ENCODE measurements at regions not wholly inside any gene's neighbourhood (a gene's known extent, or its start where the extent isn't known, plus 50 kb on each side); places are given as distances from the start of the nearest gene placed in this dataset.

DNA sequence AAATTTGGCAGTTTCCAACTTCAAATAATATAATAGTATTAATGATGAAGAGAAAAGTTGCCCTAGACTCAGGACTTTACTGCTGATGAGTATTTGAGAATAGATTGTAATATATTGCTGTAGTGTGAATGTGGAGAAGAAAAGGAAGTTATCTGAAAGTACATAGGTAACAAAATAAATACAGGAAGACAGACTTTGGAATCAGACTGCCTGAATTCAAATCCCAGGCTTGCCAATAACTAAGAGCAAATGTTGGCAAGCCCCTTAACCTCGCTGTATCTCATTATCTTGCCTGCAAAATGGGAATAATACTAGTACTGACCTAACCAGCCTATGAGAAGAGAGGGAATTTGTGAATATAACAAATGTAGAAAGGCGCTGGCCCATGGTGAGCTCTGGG lies 765.2 kb upstream of the ID2 start:
- DNase-seq (ENCODE audit: low spot score) (no peak), ATAC-seq (ENCODE audit: insufficient number of reproducible peaks, low FRiP score, low read depth) (no peak)
- no peak overlapping the region for H3K27ac ChIP-seq
- H3K4me3 ChIP-seq: no peak overlapping the region
- no peaks in the 10 kb centered on the region for H3K4me1 ChIP-seq (ENCODE audit: control insufficient read depth in 1 of 2, low read depth in 2 of 2)
- no peaks in the 10 kb centered on the region for H3K36me3 ChIP-seq
- TF ChIP-seq, protein P1, sequence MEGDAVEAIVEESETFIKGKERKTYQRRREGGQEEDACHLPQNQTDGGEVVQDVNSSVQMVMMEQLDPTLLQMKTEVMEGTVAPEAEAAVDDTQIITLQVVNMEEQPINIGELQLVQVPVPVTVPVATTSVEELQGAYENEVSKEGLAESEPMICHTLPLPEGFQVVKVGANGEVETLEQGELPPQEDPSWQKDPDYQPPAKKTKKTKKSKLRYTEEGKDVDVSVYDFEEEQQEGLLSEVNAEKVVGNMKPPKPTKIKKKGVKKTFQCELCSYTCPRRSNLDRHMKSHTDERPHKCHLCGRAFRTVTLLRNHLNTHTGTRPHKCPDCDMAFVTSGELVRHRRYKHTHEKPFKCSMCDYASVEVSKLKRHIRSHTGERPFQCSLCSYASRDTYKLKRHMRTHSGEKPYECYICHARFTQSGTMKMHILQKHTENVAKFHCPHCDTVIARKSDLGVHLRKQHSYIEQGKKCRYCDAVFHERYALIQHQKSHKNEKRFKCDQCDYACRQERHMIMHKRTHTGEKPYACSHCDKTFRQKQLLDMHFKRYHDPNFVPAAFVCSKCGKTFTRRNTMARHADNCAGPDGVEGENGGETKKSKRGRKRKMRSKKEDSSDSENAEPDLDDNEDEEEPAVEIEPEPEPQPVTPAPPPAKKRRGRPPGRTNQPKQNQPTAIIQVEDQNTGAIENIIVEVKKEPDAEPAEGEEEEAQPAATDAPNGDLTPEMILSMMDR (IDR thresholded peaks at IDR 0.05): no peak
- H3K27me3 ChIP-seq (replicated peaks; ENCODE audit: insufficient read depth): no peaks in the 10 kb centered on the region
- H3K9me3 ChIP-seq: no peaks in the 10 kb centered on the region

DNA sequence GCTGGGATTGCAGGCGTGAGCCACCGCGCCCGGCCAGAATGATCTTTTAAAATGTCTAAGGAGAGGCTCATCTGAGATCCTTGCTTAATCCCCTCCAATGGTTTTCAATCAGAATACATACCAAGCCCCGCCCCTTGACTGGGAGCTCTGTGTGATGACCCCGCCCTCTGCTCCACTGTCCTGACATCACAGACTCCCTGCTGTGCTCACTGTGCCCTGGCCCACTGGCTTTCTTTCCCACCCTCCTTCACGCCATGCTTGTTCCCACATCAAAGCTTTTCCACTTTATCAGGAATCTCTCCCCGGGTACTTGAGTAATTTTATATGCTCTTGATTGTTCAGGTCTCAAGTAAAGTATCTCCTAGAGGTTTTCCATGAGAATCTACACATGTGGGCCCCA lies 762.3 kb upstream of the ID2 start:
- no peak overlapping the region for H3K4me3 ChIP-seq
- no peaks in the 10 kb centered on the region for H3K4me1 ChIP-seq (ENCODE audit: control insufficient read depth in 1 of 2, low read depth in 2 of 2)
- no peak overlapping the region for H3K27ac ChIP-seq
- DNase-seq (ENCODE audit: low spot score) (no peak), ATAC-seq (ENCODE audit: insufficient number of reproducible peaks, low FRiP score, low read depth) (no peak)
- H3K36me3 ChIP-seq: no peaks in the 10 kb centered on the region
- TF ChIP-seq, protein P1 (IDR thresholded peaks at IDR 0.05): no peak
- no peaks in the 10 kb centered on the region for H3K27me3 ChIP-seq (replicated peaks; ENCODE audit: insufficient read depth)
- no peaks in the 10 kb centered on the region for H3K9me3 ChIP-seq

DNA sequence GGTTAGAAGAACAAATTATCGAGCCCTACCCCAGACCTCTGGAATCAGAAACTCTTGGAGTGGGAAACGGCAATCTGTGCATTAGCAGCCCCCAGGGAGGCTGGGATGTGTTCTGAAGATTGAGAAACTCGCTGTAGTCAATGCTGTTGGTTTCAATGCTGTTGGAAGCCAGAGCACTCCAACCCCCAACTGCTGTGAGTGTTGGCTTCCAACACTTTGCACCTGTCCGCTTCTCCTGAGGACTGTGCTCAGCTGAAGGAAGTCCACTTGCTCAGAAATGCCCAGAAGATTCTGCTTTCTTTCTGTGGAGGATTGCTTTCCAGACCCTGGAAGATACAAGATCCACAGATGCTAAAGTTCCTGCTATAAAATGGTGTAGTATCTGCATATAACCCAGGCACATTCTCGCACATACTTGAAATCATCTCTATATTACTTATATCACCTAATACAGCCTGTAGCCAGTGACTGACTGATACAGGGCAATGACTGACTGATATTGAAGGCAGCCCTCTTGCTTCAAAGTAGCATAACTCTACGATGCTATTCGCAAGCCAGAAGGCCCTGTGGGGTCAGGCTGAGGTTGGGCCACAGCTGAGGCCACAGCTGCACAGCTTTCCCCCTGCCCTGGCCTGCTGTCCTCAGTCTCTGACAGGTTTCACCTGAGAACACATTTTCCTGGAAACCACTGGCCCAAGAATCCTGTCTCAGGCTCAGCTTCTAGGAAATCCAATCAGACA lies 757.7 kb upstream of the ID2 start:
- H3K4me1 ChIP-seq (ENCODE audit: control insufficient read depth in 1 of 2, low read depth in 2 of 2): no peaks in the 10 kb centered on the region
- H3K36me3 ChIP-seq: no peaks in the 10 kb centered on the region
- TF ChIP-seq, protein P1 (IDR thresholded peaks at IDR 0.05): no peak
- H3K9me3 ChIP-seq: no peaks in the 10 kb centered on the region
- ATAC-seq (ENCODE audit: insufficient number of reproducible peaks, low FRiP score, low read depth) (no peak), DNase-seq (ENCODE audit: low spot score) (no peak)
- H3K27me3 ChIP-seq (replicated peaks; ENCODE audit: insufficient read depth): no peaks in the 10 kb centered on the region
- no peak overlapping the region for H3K4me3 ChIP-seq
- H3K27ac ChIP-seq: no peak overlapping the region

DNA sequence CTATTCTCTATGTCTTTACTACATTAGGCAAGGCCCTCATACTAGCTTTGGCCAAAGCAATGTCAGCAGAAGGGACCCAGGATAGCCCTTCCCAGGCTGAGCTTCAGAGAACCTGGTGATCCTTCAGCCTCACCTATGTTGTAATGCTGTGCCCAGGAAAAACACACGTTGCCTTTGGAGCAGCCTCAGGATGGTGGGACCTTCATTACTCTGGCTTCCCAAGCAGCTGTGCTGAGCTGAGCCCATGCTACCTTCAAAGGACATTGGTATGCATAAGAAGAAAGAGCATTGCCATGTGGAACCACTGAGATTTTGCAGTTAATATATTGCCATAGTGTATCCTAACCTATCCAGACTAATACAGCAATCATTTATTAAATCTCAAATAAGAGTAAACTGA lies 756.4 kb upstream of the ID2 start:
- H3K9me3 ChIP-seq: no peaks in the 10 kb centered on the region
- H3K4me3 ChIP-seq: no peak overlapping the region
- no peaks in the 10 kb centered on the region for H3K27me3 ChIP-seq (replicated peaks; ENCODE audit: insufficient read depth)
- TF ChIP-seq, protein P1 (IDR thresholded peaks at IDR 0.05): no peak
- H3K36me3 ChIP-seq: no peaks in the 10 kb centered on the region
- no peak for ATAC-seq (ENCODE audit: insufficient number of reproducible peaks, low FRiP score, low read depth)
- H3K27ac ChIP-seq: no peak overlapping the region
- H3K4me1 ChIP-seq (ENCODE audit: control insufficient read depth in 1 of 2, low read depth in 2 of 2): no peaks in the 10 kb centered on the region
- DNase-seq (ENCODE audit: low spot score): no peak

DNA sequence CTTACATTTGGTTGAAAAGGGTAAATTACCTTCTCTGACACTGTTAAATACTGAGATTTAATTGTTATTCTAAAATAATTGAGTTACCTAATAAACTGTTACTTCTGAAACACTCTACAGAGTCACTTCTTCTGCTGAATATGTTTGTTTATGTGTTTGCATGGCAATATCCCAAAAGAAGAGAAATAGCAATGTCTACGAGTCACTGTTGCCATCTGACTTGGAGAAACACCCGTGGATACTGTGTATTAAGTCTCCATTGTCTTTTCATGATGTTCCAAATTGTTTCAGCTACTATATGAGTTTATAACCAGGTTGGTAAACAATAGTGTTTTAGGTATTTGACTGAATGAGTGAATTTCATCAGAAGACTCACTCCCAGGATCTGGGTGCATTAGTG lies 754.2 kb upstream of the ID2 start:
- H3K36me3 ChIP-seq: no peaks in the 10 kb centered on the region
- no peaks in the 10 kb centered on the region for H3K9me3 ChIP-seq
- no peak for DNase-seq (ENCODE audit: low spot score)
- no peak for ATAC-seq (ENCODE audit: insufficient number of reproducible peaks, low FRiP score, low read depth)
- TF ChIP-seq, protein P1 (IDR thresholded peaks at IDR 0.05): no peak
- no peaks in the 10 kb centered on the region for H3K4me1 ChIP-seq (ENCODE audit: control insufficient read depth in 1 of 2, low read depth in 2 of 2)
- H3K4me3 ChIP-seq: no peak overlapping the region
- no peak overlapping the region for H3K27ac ChIP-seq
- H3K27me3 ChIP-seq (replicated peaks; ENCODE audit: insufficient read depth): no peaks in the 10 kb centered on the region

Data from thoracic aorta (tissue), 2 donors.